ENCODE measurements at regions not wholly inside any gene's neighbourhood (a gene's known extent, or its start where the extent isn't known, plus 50 kb on each side); places are given as distances from the start of the nearest gene placed in this dataset.

- TF ChIP-seq CTCF (conservative IDR thresholded peaks at IDR 0.05; ENCODE audit: low read length) (no peak), EZH2phosphoT487 (IDR thresholded peaks at IDR 0.05; ENCODE audit: borderline replicate concordance) (no peak)
These were observed 65.1 kb upstream of the CARD18 start for GRCh38 chr11:105204636-105205035.
